Hepatocyte (in vitro differentiated cells): ENCODE measurements at regions not wholly inside any gene's neighbourhood (a gene's known extent, or its start where the extent isn't known, plus 50 kb on each side); places are given as distances from the start of the nearest gene placed in this dataset.

Experiments used
- EZH2phosphoT487 ChIP-seq: fragments of 200-600 bp; sonication (generic); IDR thresholded peaks from one replicate; pipeline ENCODE4 v1.6.1; 2018; ENCODE audit warnings: antibody characterized with exemption, mild to moderate bottlenecking, low read depth, moderate library complexity; ENCODE audit not compliant: unreplicated experiment, severe bottlenecking
- TF ChIP-seq, protein P1 (sequence below): fragments of 200-600 bp; sonication (generic); IDR thresholded peaks from 2 replicates; pipeline ENCODE4 v1.5.1; 2016; ENCODE audit warnings: antibody characterized with exemption, mild to moderate bottlenecking; ENCODE audit not compliant: poor library complexity

- TF ChIP-seq, protein P1, sequence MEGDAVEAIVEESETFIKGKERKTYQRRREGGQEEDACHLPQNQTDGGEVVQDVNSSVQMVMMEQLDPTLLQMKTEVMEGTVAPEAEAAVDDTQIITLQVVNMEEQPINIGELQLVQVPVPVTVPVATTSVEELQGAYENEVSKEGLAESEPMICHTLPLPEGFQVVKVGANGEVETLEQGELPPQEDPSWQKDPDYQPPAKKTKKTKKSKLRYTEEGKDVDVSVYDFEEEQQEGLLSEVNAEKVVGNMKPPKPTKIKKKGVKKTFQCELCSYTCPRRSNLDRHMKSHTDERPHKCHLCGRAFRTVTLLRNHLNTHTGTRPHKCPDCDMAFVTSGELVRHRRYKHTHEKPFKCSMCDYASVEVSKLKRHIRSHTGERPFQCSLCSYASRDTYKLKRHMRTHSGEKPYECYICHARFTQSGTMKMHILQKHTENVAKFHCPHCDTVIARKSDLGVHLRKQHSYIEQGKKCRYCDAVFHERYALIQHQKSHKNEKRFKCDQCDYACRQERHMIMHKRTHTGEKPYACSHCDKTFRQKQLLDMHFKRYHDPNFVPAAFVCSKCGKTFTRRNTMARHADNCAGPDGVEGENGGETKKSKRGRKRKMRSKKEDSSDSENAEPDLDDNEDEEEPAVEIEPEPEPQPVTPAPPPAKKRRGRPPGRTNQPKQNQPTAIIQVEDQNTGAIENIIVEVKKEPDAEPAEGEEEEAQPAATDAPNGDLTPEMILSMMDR, result peak; percentile 19
- TF ChIP-seq EZH2phosphoT487, result no peak
Measured at GRCh38 chr14:56482310-56482911, 97.2 kb upstream of the TMEM260 start.
